ENCODE measurements at regions not wholly inside any gene's neighbourhood (a gene's known extent, or its start where the extent isn't known, plus 50 kb on each side); places are given as distances from the start of the nearest gene placed in this dataset.
"Not testable (repeated sequence)": the region's sequence is repeated elsewhere in the genome, so short reads cannot be mapped to it uniquely, and the experiment has no call there.

DNA sequence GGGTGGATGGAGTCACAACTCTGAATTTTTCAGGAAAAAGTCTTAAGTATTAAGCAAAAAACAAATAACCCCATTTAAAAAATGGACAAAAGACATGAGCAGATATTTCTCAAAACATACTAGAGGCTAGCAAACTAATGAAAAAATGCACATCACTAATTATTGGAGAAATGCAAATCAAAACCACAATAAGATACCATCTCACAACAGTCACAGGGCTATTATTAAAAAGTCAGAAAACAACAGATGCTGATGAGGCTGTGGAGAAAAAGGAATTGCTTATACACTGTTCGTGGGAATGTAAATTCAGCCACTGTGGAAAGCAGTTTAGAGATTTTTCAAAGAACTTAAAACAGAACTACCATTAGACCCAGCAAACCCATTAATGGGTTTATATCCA lies 125.4 kb upstream of the NBPF19 start:
- not testable (repeated sequence) for DNase-seq (ENCODE audit: low spot score); H3K27ac Mint-ChIP-seq (ENCODE audit: unreplicated experiment); H3K4me3 Mint-ChIP-seq (ENCODE audit: unreplicated experiment); H3K27me3 Mint-ChIP-seq (ENCODE audit: low read depth); H3K36me3 Mint-ChIP-seq (ENCODE audit: low read depth); H3K9me3 Mint-ChIP-seq (ENCODE audit: low read depth); H3K4me1 Mint-ChIP-seq (ENCODE audit: low read depth)

DNA sequence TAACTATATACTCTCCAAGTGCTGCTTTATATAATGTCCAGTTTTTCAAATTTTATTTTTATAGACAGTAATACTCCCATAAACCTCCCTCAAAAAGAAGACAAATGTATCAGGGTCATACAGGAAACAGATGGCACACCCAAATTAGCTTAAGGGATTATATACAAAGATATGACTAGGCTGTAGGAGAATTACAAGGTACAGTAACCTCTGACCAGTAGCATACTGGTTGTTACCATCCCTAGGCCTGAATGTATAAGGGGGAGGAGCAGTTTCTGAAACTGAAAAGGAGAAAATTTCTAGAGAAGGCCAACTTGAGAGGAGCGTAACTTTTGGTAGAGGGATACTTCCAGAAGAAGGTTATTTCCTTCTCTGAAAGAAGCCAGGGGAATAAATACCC lies 122.6 kb upstream of the NBPF19 start:
- not testable (repeated sequence) for H3K27ac Mint-ChIP-seq (ENCODE audit: unreplicated experiment); DNase-seq (ENCODE audit: low spot score); H3K9me3 Mint-ChIP-seq (ENCODE audit: low read depth); H3K4me3 Mint-ChIP-seq (ENCODE audit: unreplicated experiment); H3K4me1 Mint-ChIP-seq (ENCODE audit: low read depth); H3K27me3 Mint-ChIP-seq (ENCODE audit: low read depth); H3K36me3 Mint-ChIP-seq (ENCODE audit: low read depth)

DNA sequence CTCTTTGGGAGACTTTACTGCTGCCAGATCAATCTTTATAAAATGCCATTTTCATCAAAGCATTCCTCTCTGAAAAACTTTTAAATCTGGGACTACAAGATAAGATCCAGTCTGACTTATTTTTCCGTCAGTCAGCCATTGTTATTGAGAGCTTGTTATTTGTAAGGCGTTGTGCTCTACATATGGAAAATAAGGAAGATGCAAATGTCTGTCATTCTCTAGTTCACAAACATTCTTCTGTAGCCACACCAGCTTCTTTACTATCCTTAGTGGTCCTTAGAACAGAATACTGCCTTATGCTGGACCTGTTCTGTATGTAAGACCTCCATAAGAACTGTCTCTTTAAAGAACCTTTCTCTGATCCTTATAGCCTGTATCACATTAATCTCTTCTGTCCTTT lies 120.3 kb upstream of the NBPF19 start:
- H3K4me3 Mint-ChIP-seq (ENCODE audit: unreplicated experiment); H3K4me1 Mint-ChIP-seq (ENCODE audit: low read depth); H3K36me3 Mint-ChIP-seq (ENCODE audit: low read depth); H3K27me3 Mint-ChIP-seq (ENCODE audit: low read depth); H3K27ac Mint-ChIP-seq (ENCODE audit: unreplicated experiment); DNase-seq (ENCODE audit: low spot score); H3K9me3 Mint-ChIP-seq (ENCODE audit: low read depth): not testable (repeated sequence)

DNA sequence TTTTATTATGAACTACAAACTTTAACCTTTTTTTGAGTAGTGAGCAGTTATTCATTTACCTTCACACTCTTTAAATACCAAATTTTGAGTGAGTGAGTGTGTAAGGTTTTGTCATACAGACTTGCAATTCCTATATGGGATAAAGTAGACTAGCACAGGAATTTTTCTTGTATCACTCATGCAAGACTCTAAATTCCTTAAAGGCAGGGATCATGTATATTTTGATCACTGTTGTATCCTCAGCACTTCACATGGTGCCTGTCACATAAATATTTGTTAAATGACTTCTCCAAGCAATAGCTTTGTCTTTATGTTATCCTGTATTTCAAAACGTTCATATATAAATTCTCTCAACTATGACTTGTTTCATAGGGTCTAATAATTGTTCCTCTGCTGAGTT lies 119.1 kb upstream of the NBPF19 start:
- H3K9me3 Mint-ChIP-seq (ENCODE audit: low read depth); DNase-seq (ENCODE audit: low spot score); H3K36me3 Mint-ChIP-seq (ENCODE audit: low read depth); H3K4me1 Mint-ChIP-seq (ENCODE audit: low read depth); H3K27ac Mint-ChIP-seq (ENCODE audit: unreplicated experiment); H3K4me3 Mint-ChIP-seq (ENCODE audit: unreplicated experiment); H3K27me3 Mint-ChIP-seq (ENCODE audit: low read depth): not testable (repeated sequence)

DNA sequence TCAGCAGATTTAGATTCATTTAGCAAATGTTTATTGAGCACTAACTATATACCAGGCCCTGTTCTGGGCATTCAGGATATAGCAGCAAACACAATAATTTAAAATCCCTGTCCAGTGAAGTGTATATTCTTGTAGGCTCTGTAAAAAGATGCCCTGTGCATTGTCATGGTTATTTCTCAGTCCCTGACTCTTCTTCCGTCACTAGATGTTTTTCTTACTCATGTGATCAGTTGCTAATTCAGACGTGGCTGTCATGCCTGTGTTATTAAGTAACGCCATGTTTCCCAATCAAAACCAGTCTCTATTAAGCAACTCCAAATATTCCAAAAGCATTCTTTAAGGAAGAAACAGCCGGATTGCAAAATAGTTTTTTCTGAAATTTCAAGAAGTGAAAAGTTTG lies 118.7 kb upstream of the NBPF19 start:
- not testable (repeated sequence) for H3K4me3 Mint-ChIP-seq (ENCODE audit: unreplicated experiment); DNase-seq (ENCODE audit: low spot score); H3K27ac Mint-ChIP-seq (ENCODE audit: unreplicated experiment); H3K36me3 Mint-ChIP-seq (ENCODE audit: low read depth); H3K27me3 Mint-ChIP-seq (ENCODE audit: low read depth); H3K9me3 Mint-ChIP-seq (ENCODE audit: low read depth); H3K4me1 Mint-ChIP-seq (ENCODE audit: low read depth)

- not testable (repeated sequence) for H3K27me3 Mint-ChIP-seq (ENCODE audit: low read depth); H3K36me3 Mint-ChIP-seq (ENCODE audit: low read depth); H3K27ac Mint-ChIP-seq (ENCODE audit: unreplicated experiment); H3K9me3 Mint-ChIP-seq (ENCODE audit: low read depth); DNase-seq (ENCODE audit: low spot score); H3K4me1 Mint-ChIP-seq (ENCODE audit: low read depth); H3K4me3 Mint-ChIP-seq (ENCODE audit: unreplicated experiment)
These were observed 114.5 kb upstream of the NBPF19 start for GRCh38 chr1:149360351-149360750.

DNA sequence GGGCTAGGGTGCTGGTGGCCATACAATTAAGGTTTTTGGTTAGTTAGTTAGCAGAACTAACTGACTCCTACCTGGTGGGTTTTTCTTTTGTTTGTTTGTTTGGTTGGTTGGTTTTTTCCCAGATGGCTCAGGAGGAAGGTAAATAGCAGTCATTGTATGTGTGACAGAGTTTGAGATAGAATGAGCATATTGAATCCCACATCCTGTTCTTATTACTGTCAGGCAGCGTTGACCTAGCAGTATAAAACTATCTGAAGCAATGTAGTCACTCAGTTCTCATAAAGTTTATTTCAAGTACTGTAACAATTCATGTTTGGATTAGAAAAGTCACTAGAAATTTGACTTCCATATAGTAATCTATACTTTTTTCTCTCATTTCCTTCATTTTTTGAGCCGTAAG lies 113.5 kb upstream of the NBPF19 start:
- DNase-seq (ENCODE audit: low spot score); H3K4me3 Mint-ChIP-seq (ENCODE audit: unreplicated experiment); H3K4me1 Mint-ChIP-seq (ENCODE audit: low read depth); H3K36me3 Mint-ChIP-seq (ENCODE audit: low read depth); H3K9me3 Mint-ChIP-seq (ENCODE audit: low read depth); H3K27me3 Mint-ChIP-seq (ENCODE audit: low read depth); H3K27ac Mint-ChIP-seq (ENCODE audit: unreplicated experiment): not testable (repeated sequence)

- H3K4me1 Mint-ChIP-seq (ENCODE audit: low read depth); DNase-seq (ENCODE audit: low spot score); H3K27me3 Mint-ChIP-seq (ENCODE audit: low read depth); H3K27ac Mint-ChIP-seq (ENCODE audit: unreplicated experiment); H3K4me3 Mint-ChIP-seq (ENCODE audit: unreplicated experiment); H3K9me3 Mint-ChIP-seq (ENCODE audit: low read depth); H3K36me3 Mint-ChIP-seq (ENCODE audit: low read depth): not testable (repeated sequence)
These were observed 110.5 kb upstream of the NBPF19 start for GRCh38 chr1:149364188-149364981.

GRCh38 chr1:149366402-149366801 lies 108.4 kb upstream of the NBPF19 start:
- H3K36me3 Mint-ChIP-seq (ENCODE audit: low read depth); DNase-seq (ENCODE audit: low spot score); H3K27me3 Mint-ChIP-seq (ENCODE audit: low read depth); H3K4me1 Mint-ChIP-seq (ENCODE audit: low read depth); H3K4me3 Mint-ChIP-seq (ENCODE audit: unreplicated experiment); H3K27ac Mint-ChIP-seq (ENCODE audit: unreplicated experiment); H3K9me3 Mint-ChIP-seq (ENCODE audit: low read depth): not testable (repeated sequence)

GRCh38 chr1:149367472-149368044 lies 107.3 kb upstream of the NBPF19 start:
- not testable (repeated sequence) for H3K27ac Mint-ChIP-seq (ENCODE audit: unreplicated experiment); DNase-seq (ENCODE audit: low spot score); H3K4me3 Mint-ChIP-seq (ENCODE audit: unreplicated experiment); H3K36me3 Mint-ChIP-seq (ENCODE audit: low read depth); H3K4me1 Mint-ChIP-seq (ENCODE audit: low read depth); H3K9me3 Mint-ChIP-seq (ENCODE audit: low read depth); H3K27me3 Mint-ChIP-seq (ENCODE audit: low read depth)

- not testable (repeated sequence) for H3K9me3 Mint-ChIP-seq (ENCODE audit: low read depth); H3K36me3 Mint-ChIP-seq (ENCODE audit: low read depth); H3K27me3 Mint-ChIP-seq (ENCODE audit: low read depth); DNase-seq (ENCODE audit: low spot score); H3K4me1 Mint-ChIP-seq (ENCODE audit: low read depth); H3K27ac Mint-ChIP-seq (ENCODE audit: unreplicated experiment); H3K4me3 Mint-ChIP-seq (ENCODE audit: unreplicated experiment)
These were observed 106.5 kb upstream of the NBPF19 start for GRCh38 chr1:149368337-149368736.

- H3K9me3 Mint-ChIP-seq (ENCODE audit: low read depth) = not testable (repeated sequence)
These were observed 105.8 kb upstream of the NBPF19 start for GRCh38 chr1:149369081-149369480.

GRCh38 chr1:149371955-149372354 lies 102.9 kb upstream of the NBPF19 start:
- not testable (repeated sequence) for H3K27ac Mint-ChIP-seq (ENCODE audit: unreplicated experiment); H3K9me3 Mint-ChIP-seq (ENCODE audit: low read depth); DNase-seq (ENCODE audit: low spot score); H3K36me3 Mint-ChIP-seq (ENCODE audit: low read depth); H3K4me3 Mint-ChIP-seq (ENCODE audit: unreplicated experiment); H3K4me1 Mint-ChIP-seq (ENCODE audit: low read depth); H3K27me3 Mint-ChIP-seq (ENCODE audit: low read depth)

More at GRCh38 chr1:149369081-149369480, 105.8 kb upstream of the NBPF19 start:
- H3K36me3 Mint-ChIP-seq (ENCODE audit: low read depth); H3K4me3 Mint-ChIP-seq (ENCODE audit: unreplicated experiment); DNase-seq (ENCODE audit: low spot score); H3K4me1 Mint-ChIP-seq (ENCODE audit: low read depth); H3K27me3 Mint-ChIP-seq (ENCODE audit: low read depth); H3K27ac Mint-ChIP-seq (ENCODE audit: unreplicated experiment): not testable (repeated sequence)

All from chondrocyte (in vitro differentiated cells).